ENCODE measurements at regions not wholly inside any gene's neighbourhood (a gene's known extent, or its start where the extent isn't known, plus 50 kb on each side); places are given as distances from the start of the nearest gene placed in this dataset.

DNA sequence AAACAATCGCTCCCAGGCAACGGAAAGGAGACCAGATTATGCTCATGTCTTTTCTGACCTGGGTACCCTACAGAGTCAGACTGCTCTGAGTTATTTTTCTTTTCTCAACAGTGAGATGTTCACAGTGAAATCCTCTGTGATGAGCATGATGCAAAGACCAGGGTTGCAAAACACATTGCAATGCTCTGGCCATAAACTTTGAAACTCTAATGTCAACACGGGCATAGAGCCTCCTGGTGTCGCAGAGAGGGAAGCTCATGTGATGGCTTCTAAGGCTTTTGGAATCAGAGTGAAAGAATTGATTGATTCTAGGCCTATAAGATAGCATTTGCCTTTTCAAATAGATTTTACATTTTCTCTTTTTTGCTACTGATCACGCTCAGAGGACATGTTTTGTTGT is 193.4 kb downstream of the RASSF9 start (continued):
- TF ChIP-seq RBBP5 (IDR thresholded peaks at IDR 0.05; ENCODE audit: borderline replicate concordance, low read depth, low read length) (no peak), RNF2 (IDR thresholded peaks at IDR 0.05; ENCODE audit: borderline replicate concordance, low read depth, low read length, missing control alignments, poor library complexity, severe bottlenecking) (no peak), POLR2AphosphoS5 (IDR thresholded peaks at IDR 0.05; ENCODE audit: low read depth, low read length) (no peak), KDM4A (IDR thresholded peaks at IDR 0.05; ENCODE audit: low read depth, low read length, severe bottlenecking) (no peak), SIN3A (conservative IDR thresholded peaks at IDR 0.05 in 1 of 2, IDR thresholded peaks at IDR 0.05 in 1 of 2; ENCODE audit: low read depth in 1 of 2, low read length in 2 of 2) (no peak), CHD2 (IDR thresholded peaks at IDR 0.05; ENCODE audit: low read length) (no peak), FOSL1 (IDR thresholded peaks at IDR 0.05; ENCODE audit: insufficient read depth, low read depth, low read length) (no peak), TBP (IDR thresholded peaks at IDR 0.05; ENCODE audit: low read depth, low read length) (no peak)
- TF ChIP-seq, protein P1, sequence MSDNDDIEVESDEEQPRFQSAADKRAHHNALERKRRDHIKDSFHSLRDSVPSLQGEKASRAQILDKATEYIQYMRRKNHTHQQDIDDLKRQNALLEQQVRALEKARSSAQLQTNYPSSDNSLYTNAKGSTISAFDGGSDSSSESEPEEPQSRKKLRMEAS (IDR thresholded peaks at IDR 0.05), result no peak
- TF ChIP-seq, protein P2, sequence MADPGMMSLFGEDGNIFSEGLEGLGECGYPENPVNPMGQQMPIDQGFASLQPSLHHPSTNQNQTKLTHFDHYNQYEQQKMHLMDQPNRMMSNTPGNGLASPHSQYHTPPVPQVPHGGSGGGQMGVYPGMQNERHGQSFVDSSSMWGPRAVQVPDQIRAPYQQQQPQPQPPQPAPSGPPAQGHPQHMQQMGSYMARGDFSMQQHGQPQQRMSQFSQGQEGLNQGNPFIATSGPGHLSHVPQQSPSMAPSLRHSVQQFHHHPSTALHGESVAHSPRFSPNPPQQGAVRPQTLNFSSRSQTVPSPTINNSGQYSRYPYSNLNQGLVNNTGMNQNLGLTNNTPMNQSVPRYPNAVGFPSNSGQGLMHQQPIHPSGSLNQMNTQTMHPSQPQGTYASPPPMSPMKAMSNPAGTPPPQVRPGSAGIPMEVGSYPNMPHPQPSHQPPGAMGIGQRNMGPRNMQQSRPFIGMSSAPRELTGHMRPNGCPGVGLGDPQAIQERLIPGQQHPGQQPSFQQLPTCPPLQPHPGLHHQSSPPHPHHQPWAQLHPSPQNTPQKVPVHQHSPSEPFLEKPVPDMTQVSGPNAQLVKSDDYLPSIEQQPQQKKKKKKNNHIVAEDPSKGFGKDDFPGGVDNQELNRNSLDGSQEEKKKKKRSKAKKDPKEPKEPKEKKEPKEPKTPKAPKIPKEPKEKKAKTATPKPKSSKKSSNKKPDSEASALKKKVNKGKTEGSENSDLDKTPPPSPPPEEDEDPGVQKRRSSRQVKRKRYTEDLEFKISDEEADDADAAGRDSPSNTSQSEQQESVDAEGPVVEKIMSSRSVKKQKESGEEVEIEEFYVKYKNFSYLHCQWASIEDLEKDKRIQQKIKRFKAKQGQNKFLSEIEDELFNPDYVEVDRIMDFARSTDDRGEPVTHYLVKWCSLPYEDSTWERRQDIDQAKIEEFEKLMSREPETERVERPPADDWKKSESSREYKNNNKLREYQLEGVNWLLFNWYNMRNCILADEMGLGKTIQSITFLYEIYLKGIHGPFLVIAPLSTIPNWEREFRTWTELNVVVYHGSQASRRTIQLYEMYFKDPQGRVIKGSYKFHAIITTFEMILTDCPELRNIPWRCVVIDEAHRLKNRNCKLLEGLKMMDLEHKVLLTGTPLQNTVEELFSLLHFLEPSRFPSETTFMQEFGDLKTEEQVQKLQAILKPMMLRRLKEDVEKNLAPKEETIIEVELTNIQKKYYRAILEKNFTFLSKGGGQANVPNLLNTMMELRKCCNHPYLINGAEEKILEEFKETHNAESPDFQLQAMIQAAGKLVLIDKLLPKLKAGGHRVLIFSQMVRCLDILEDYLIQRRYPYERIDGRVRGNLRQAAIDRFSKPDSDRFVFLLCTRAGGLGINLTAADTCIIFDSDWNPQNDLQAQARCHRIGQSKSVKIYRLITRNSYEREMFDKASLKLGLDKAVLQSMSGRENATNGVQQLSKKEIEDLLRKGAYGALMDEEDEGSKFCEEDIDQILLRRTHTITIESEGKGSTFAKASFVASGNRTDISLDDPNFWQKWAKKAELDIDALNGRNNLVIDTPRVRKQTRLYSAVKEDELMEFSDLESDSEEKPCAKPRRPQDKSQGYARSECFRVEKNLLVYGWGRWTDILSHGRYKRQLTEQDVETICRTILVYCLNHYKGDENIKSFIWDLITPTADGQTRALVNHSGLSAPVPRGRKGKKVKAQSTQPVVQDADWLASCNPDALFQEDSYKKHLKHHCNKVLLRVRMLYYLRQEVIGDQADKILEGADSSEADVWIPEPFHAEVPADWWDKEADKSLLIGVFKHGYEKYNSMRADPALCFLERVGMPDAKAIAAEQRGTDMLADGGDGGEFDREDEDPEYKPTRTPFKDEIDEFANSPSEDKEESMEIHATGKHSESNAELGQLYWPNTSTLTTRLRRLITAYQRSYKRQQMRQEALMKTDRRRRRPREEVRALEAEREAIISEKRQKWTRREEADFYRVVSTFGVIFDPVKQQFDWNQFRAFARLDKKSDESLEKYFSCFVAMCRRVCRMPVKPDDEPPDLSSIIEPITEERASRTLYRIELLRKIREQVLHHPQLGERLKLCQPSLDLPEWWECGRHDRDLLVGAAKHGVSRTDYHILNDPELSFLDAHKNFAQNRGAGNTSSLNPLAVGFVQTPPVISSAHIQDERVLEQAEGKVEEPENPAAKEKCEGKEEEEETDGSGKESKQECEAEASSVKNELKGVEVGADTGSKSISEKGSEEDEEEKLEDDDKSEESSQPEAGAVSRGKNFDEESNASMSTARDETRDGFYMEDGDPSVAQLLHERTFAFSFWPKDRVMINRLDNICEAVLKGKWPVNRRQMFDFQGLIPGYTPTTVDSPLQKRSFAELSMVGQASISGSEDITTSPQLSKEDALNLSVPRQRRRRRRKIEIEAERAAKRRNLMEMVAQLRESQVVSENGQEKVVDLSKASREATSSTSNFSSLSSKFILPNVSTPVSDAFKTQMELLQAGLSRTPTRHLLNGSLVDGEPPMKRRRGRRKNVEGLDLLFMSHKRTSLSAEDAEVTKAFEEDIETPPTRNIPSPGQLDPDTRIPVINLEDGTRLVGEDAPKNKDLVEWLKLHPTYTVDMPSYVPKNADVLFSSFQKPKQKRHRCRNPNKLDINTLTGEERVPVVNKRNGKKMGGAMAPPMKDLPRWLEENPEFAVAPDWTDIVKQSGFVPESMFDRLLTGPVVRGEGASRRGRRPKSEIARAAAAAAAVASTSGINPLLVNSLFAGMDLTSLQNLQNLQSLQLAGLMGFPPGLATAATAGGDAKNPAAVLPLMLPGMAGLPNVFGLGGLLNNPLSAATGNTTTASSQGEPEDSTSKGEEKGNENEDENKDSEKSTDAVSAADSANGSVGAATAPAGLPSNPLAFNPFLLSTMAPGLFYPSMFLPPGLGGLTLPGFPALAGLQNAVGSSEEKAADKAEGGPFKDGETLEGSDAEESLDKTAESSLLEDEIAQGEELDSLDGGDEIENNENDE (IDR thresholded peaks at IDR 0.05; ENCODE audit: insufficient replicate concordance, low read length), result no peak
